IMR-90 (cell line): ENCODE measurements at regions not wholly inside any gene's neighbourhood (a gene's known extent, or its start where the extent isn't known, plus 50 kb on each side); places are given as distances from the start of the nearest gene placed in this dataset.

Experiments
- ATAC-seq: fragments of 200-7000 bp; cut with Tn5 transposase; 2 replicates; pipeline ENCODE4 v1.9.1; 2020; ENCODE audit warnings: low read depth, mild to moderate bottlenecking, moderate library complexity
- BruUV-seq: library from RNA; stranded (reverse); fragments of 400-500 nt; replicated peaks from 2 replicates; lab custom pipeline; 2021; lab: Mats Ljungman, UMichigan
- CTCF ChIA-PET: fragments of 300-600 bp; formaldehyde crosslinking; extraction: SDS; loops from one replicate; lab custom pipeline; 2021; ENCODE audit warnings: antibody characterized with exemption; lab: Yijun Ruan, JAX
- POLR2A ChIA-PET: fragments of 300-600 bp; sonication (Branson Sonifier 250); formaldehyde crosslinking; loops from one replicate; lab custom pipeline; 2022; ENCODE audit warnings: antibody characterized with exemption; ENCODE audit not compliant: unreplicated experiment; lab: Charles Lee
- DNase-seq: peaks from one replicate; pipeline ENCODE4 v3.0.0; 2013
- H2AFZ ChIP-seq: replicated peaks from 2 replicates; pipeline ENCODE3; 2013; ENCODE audit warnings: low read length, mild to moderate bottlenecking; ENCODE audit not compliant: poor library complexity
- H2AK5ac ChIP-seq: 2 replicates; pipeline ENCODE4 v1.6.1; 2013; ENCODE audit warnings: low read depth, low read length, inconsistent platforms
- H2AK9ac ChIP-seq: replicated peaks from 2 replicates; pipeline ENCODE3; 2013; ENCODE audit warnings: mild to moderate bottlenecking, low read depth, low read length, moderate library complexity; ENCODE audit not compliant: poor library complexity
- H2BK120ac ChIP-seq: 2 replicates; pipeline ENCODE4 v1.6.1; 2013; ENCODE audit warnings: low read depth, low read length, inconsistent platforms
- H2BK15ac ChIP-seq: 3 replicates; pipeline ENCODE4 v1.6.1; 2013; ENCODE audit warnings: low read depth, low read length, inconsistent platforms
- H2BK20ac ChIP-seq: 2 replicates; pipeline ENCODE4 v1.6.1; 2013; ENCODE audit warnings: low read depth, mild to moderate bottlenecking, inconsistent platforms, low read length, moderate library complexity
- H2BK5ac ChIP-seq: 2 replicates; pipeline ENCODE4 v1.6.1; 2013; ENCODE audit warnings: mild to moderate bottlenecking, low read depth, low read length, inconsistent platforms; ENCODE audit not compliant: poor library complexity, severe bottlenecking
- H3K14ac ChIP-seq: replicated peaks from 2 replicates; pipeline ENCODE4 v1.6.1; 2013; ENCODE audit warnings: low read depth, low read length, inconsistent platforms
- H3K18ac ChIP-seq: 2 replicates; pipeline ENCODE4 v1.6.1; 2013; ENCODE audit warnings: low read depth, low read length, control low read depth
- H3K23ac ChIP-seq: 2 replicates; pipeline ENCODE4 v1.6.1; 2013; ENCODE audit warnings: low read depth, low read length, inconsistent platforms
- H3K27ac ChIP-seq: 2 replicates; pipeline ENCODE4 v1.5.1; 2013; ENCODE audit warnings: mild to moderate bottlenecking, control low read depth, low read length; ENCODE audit not compliant: insufficient read depth
- H3K27me3 ChIP-seq: 2 replicates; pipeline ENCODE4 v1.6.1; 2013; ENCODE audit warnings: low read length; ENCODE audit not compliant: control insufficient read depth, insufficient read depth
- H3K36me3 ChIP-seq: 2 replicates; pipeline ENCODE4 v1.6.1; 2013; ENCODE audit warnings: low read length, mixed read lengths; ENCODE audit not compliant: control insufficient read depth, insufficient read depth
- H3K4ac ChIP-seq: 2 replicates; pipeline ENCODE4 v1.6.1; 2013; ENCODE audit warnings: low read depth, low read length, inconsistent platforms
- H3K4me1 ChIP-seq: 2 replicates; pipeline ENCODE4 v1.6.1; 2013; ENCODE audit warnings: low read length, mixed read lengths; ENCODE audit not compliant: control insufficient read depth, insufficient read depth
- H3K4me2 ChIP-seq: 2 replicates; pipeline ENCODE4 v1.6.1; 2013; ENCODE audit warnings: low read depth, mild to moderate bottlenecking, control low read depth, low read length, moderate library complexity
- H3K4me3 ChIP-seq: 2 replicates; pipeline ENCODE4 v1.5.1; 2013; ENCODE audit warnings: low read depth, mild to moderate bottlenecking, control low read depth, low read length, moderate library complexity; ENCODE audit not compliant: insufficient read depth
- H3K56ac ChIP-seq: 2 replicates; pipeline ENCODE4 v1.6.1; 2013; ENCODE audit warnings: low read length, inconsistent platforms; ENCODE audit not compliant: insufficient read depth; ENCODE audit errors: extremely low read depth
- H3K79me1 ChIP-seq, 2 experiments: 2 replicates each; pipeline ENCODE4 v1.6.1; 2013; ENCODE audit warnings: low read length in 2 of 2, inconsistent platforms in 1 of 2, low read depth in 1 of 2
- H3K9ac ChIP-seq: 2 replicates; pipeline ENCODE4 v1.6.1; 2013; ENCODE audit warnings: low read depth, low read length, control low read depth
- H3K9me1 ChIP-seq: 2 replicates; pipeline ENCODE4 v1.6.1; 2013; ENCODE audit warnings: low read length, inconsistent platforms; ENCODE audit not compliant: insufficient read depth
- H3K9me3 ChIP-seq: 2 replicates; pipeline ENCODE4 v1.6.1; 2013; ENCODE audit warnings: low read length; ENCODE audit not compliant: control insufficient read depth, insufficient read depth
- H4K20me1 ChIP-seq: 2 replicates; pipeline ENCODE4 v1.6.1; 2013; ENCODE audit warnings: low read length, inconsistent platforms; ENCODE audit not compliant: insufficient read depth
- H4K5ac ChIP-seq: 2 replicates; pipeline ENCODE4 v1.6.1; 2013; ENCODE audit warnings: mild to moderate bottlenecking, low read depth, low read length, control low read depth
- H4K8ac ChIP-seq, 2 experiments: 2 replicates each; pipeline ENCODE4 v1.6.1; 2013; ENCODE audit warnings: low read depth in 2 of 2, low read length in 2 of 2, control low read depth in 1 of 2, inconsistent platforms in 1 of 2
- H4K91ac ChIP-seq: 2 replicates; pipeline ENCODE4 v1.6.1; 2013; ENCODE audit warnings: low read depth, low read length, inconsistent platforms; ENCODE audit not compliant: insufficient read depth
- CEBPB ChIP-seq: IDR thresholded peaks from 2 replicates; pipeline ENCODE4 v1.6.1; 2012; ENCODE audit warnings: low read depth, low read length, improper control_type of control experiment
- MXI1 ChIP-seq: IDR thresholded peaks from 2 replicates; pipeline ENCODE4 v1.6.1; 2012; ENCODE audit warnings: low read depth, mild to moderate bottlenecking, low read length, moderate library complexity, borderline replicate concordance
- WGBS, 2 experiments: methylation state at CpG; one replicate each; pipeline versions ENCODE4 v1.1.5 to v1.1.7; 2013; ENCODE audit warnings: missing lambda C conversion rate in 2 of 2; ENCODE audit not compliant: insufficient read length in 1 of 2; ENCODE audit errors: extremely low coverage in 2 of 2; 5-methylcytosine and 5-hydroxymethylcytosine counted together
- dilution Hi-C: fragments of 300-500 bp; cut with HindIII; formaldehyde crosslinking; loops from one replicate; pipeline ENCODE4 v1.14.3; 2018; ENCODE audit warnings: low sequenced_read_pairs; ENCODE audit not compliant: unreplicated experiment
- in situ Hi-C: fragments of 300-500 bp; cut with MboI; formaldehyde crosslinking; loops from 3 replicates; pipeline ENCODE4 v1.14.3; 2019; ENCODE audit warnings: low sequenced_read_pairs, inconsistent platforms, mixed read lengths
- intact Hi-C: fragments of 100-400 bp; cut with micrococcal nuclease; formaldehyde crosslinking; loops from 2 replicates; pipeline ENCODE4 v1.10.0; 2022

DNA sequence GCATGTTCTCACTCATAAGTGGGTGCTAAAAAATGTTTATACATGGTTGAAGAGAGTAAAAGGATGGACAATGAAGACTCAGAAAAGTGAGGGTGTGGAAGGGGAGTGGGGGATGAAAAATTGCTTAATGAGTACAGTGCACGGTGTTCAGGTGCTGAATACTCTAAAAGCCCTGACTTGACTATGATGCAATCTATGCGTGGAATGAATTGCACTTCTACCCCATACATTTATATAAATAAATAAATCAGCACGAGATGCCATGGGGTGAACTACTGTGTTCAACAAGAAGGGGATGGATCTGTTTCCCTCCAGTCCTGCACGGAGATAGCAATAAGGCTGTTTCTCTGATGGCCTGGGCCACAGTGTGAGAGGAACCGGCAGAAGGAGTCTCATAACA lies 254.3 kb upstream of the LYZL1 start:
- no peak overlapping the region for H3K14ac ChIP-seq
- ChIA-PET POLR2A (no interaction called here), CTCF (interaction anchor here (0.6 kb wide), 1 partner anchor 35 kb away, joined by 3 read pairs; no protein-coding TSS in a partner anchor)
- no peak overlapping the region; the same call in 1 of the 2 replicates for H2BK120ac ChIP-seq
- H2AK9ac ChIP-seq = no peak overlapping the region
- H3K4me1 ChIP-seq = peaks cover 8% of the 10 kb centered on the region
- no peaks in the 10 kb centered on the region for H3K79me1 ChIP-seq
- H3K18ac ChIP-seq = no peak overlapping the region
- no peak overlapping the region for H4K91ac ChIP-seq
- no peaks in the 10 kb centered on the region for H3K36me3 ChIP-seq
- H3K56ac ChIP-seq = no peak overlapping the region
- H4K20me1 ChIP-seq = no peaks in the 10 kb centered on the region
- no peak overlapping the region for H2AFZ ChIP-seq
- H3K23ac ChIP-seq = no peak overlapping the region
- H3K4ac ChIP-seq = no peak overlapping the region
- dilution Hi-C loops (no loop called here), in situ Hi-C loops (no loop called here), intact Hi-C loops (no loop called here)
- no peak overlapping the region for H4K5ac ChIP-seq
- H3K27me3 ChIP-seq = peaks cover under 1% of the 10 kb centered on the region; the same call in 1 of the 2 replicates
- H3K4me2 ChIP-seq = no peak overlapping the region
- H2AK5ac ChIP-seq = no peak overlapping the region
- 0% methylated on average over 1 of the region's 5 CpGs; no CpG with 5 or more reads in 1 of the 2 experiments for WGBS, 2 experiments
- TF ChIP-seq CEBPB = peak; percentile 33; the same call in 1 of the 2 replicates
- no peak for TF ChIP-seq MXI1
- no peaks in the 10 kb centered on the region for H3K9me3 ChIP-seq
- H4K8ac ChIP-seq = no peak overlapping the region
- no peak overlapping the region for H2BK20ac ChIP-seq
- peaks cover 5% of the 10 kb centered on the region for H3K9me1 ChIP-seq
- H3K27ac ChIP-seq = no peak overlapping the region
- ATAC-seq = no peak
- H3K9ac ChIP-seq = no peak overlapping the region
- no peak for DNase-seq
- no peak overlapping the region for H2BK15ac ChIP-seq
- no peak overlapping the region for H3K4me3 ChIP-seq
- H2BK5ac ChIP-seq = no peak overlapping the region
- no TSS peak for BruUV-seq
